HG02610 (cell line): ENCODE measurements at regions not wholly inside any gene's neighbourhood (a gene's known extent, or its start where the extent isn't known, plus 50 kb on each side); places are given as distances from the start of the nearest gene placed in this dataset.
"Not testable (repeated sequence)": the region's sequence is repeated elsewhere in the genome, so short reads cannot be mapped to it uniquely, and the experiment has no call there.

ENCODE experiments used
- ATAC-seq: cut with Tn5 transposase; IDR thresholded peaks from one replicate; pipeline ENCODE4 v1.9.1; 2021; ENCODE audit warnings: mild to moderate bottlenecking, moderate library complexity; ENCODE audit not compliant: unreplicated experiment

DNA sequence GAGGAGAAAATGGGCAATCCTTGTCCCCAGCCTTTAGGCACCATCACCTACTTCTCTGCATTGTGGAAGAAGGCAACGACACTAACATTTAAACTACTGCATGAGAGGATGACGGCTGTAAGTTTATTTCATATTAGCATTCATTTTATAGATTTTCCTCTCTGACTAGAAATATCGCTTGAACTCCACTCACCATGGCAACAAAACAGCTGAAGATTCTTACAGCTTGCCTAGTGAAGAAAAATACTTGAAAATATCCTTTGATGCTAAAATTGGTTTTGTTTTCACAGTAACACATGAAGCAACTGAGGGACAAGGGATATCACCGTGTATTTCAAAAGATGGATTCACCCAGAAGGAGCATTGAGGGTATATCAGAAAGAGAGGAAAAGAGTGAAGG is 284.3 kb downstream of the LIG4 start:
- no peak for ATAC-seq

GRCh38 chr13:107928762-107929161 is 286.6 kb downstream of the LIG4 start:
- ATAC-seq, result no peak

DNA sequence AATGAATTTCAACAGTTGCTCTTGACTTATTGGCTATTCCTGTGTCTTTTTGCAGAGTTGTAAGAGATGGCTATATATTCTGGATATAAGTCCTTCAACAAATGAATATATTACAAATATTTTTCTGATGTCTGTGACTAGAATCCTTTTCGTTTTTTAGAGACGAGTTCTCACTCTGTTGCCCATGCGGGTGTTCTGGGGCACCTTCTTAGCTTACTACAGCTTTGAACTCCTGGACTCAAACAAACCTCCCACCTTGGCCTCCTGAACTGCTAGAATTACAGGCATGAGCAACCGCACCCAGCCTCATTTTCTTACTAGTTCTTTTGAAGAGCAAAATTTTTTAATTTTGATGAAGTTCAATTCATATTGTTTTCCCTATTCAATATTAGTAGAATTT is 287.8 kb downstream of the LIG4 start:
- no peak for ATAC-seq

- ATAC-seq, result not testable (repeated sequence)
These were observed 288.8 kb downstream of the LIG4 start for GRCh38 chr13:107926515-107926914.

GRCh38 chr13:107916902-107917301 is 298.4 kb downstream of the LIG4 start:
- ATAC-seq, result not testable (repeated sequence)

- no peak for ATAC-seq
These were observed 302.6 kb downstream of the LIG4 start for GRCh38 chr13:107912745-107913144.

DNA sequence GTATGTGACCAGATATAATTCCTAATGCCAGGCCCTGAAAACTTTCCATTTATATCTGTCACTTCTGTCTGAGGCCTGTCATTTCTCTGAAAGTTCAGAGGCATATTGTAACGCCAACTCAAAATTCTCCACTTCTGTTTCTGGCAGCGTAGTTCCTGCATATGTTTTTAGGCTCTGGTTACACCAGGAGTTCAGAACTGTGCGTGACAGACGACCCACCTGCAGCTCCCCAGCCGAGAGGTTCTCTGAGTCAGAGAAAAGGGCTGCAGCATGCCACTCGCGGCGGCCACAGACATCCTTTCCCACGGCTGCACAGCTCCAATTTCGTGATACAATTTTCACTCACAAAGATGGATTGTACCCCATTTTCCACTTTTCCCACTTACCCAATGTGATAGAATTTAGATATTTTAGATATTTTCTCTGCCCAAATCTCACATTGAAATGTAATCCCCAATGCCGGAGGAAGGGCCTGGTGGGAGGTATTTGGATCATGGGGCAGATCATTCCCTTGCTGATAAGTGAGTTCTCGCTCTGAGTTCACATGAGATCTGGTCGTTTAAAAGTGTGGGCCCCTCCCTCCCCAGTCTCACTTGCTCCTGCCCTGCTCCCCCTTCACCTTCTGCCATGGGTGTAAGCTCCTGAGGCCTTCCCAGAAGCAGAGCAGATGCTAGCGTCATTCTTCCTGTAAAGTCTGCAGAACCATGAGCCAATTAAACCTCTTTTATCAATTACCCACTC is 308.1 kb downstream of the LIG4 start:
- ATAC-seq, result no peak

DNA sequence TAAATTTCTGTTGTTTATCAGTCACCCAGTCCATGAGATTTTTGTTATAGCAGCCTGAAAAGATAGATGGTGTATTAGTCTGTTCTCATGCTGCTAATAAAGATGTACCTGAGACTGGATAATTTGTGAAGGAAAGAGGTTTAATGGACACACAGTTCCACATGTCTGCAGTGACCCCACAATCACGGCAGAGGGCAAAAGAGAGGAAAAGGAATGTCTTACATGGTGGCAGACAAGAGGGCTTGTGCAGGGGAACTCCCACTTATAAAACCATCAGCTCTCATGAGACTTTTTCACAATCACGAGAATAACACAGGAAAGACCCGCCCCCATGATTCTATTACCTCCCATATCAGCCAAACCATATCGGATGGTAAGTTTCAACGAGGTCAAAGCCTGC is 309.2 kb downstream of the LIG4 start:
- ATAC-seq, result no peak

DNA sequence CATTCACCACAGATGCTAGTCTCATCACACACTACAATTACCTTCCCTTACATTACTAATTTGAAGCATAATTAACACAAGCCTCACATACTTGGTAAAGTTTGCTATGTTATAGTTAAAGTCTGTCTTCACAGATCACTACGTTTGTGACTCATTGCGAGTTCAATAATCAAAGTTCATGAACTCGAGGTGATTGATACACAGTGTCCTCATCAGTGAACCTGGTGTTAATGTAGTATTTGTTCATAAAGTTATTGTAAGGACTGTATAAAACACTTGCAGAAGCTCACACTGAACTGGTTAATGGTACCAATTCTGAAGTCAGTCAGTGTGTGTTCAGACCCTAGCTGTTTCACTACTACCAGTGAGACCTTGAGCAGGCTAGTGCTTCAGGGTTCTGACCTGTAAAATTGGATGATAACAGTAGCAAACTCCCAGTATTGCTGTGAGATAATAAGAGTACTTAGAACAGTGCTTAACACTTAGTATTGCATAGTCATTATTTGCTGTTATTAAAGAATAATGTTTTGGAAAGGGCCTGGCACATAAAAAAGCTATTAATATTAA is 313.3 kb downstream of the LIG4 start:
- ATAC-seq, result no peak

GRCh38 chr13:107901230-107901629 is 314.1 kb downstream of the LIG4 start:
- ATAC-seq, result no peak

- no peak for ATAC-seq
These were observed 314.6 kb downstream of the LIG4 start for GRCh38 chr13:107900775-107901174.

- ATAC-seq, result no peak
These were observed 329.2 kb downstream of the LIG4 start for GRCh38 chr13:107886118-107886517.

DNA sequence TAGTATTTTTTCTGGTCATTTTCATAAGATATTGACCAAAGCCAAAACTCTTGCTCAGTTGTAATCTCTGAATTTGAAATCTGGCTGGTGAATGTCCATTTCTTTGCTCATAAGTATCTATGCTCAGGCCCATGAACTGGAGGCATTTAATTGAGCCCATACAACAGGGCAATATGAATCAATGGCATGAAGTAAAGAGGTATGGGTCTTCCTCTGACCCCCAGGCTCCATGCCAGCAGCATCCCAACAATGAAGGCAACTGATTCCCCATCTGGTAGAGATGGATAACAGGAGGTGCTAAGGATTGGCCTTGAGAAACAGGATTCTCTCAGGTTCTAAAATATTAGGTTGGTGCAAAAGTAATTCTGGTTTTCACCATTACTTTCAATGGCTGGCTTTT is 330.8 kb downstream of the LIG4 start:
- no peak for ATAC-seq

GRCh38 chr13:107883561-107884175 is 331.7 kb downstream of the LIG4 start:
- ATAC-seq, result no peak

- ATAC-seq, result no peak
These were observed 332.4 kb downstream of the LIG4 start for GRCh38 chr13:107882708-107883560.

- ATAC-seq, result no peak
These were observed 334.0 kb downstream of the LIG4 start for GRCh38 chr13:107881362-107881761.

DNA sequence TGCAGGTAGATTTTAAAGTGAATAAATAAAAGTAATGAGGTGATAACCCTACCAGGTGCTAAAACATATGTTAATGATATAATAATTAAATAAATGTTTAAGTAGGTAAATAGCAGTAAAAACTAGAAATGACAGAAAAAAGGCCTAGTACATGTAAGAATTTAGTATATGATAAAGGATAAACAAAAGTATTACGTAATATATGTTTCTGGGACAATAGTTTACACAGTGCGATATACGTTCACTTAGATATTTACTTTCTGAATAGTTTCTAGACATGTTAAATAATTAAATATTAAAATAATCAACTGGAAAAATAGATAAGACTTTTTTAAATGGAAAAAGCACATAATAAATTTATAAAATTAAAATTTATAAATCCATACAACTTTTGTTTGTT is 340.9 kb downstream of the LIG4 start:
- ATAC-seq, result no peak

DNA sequence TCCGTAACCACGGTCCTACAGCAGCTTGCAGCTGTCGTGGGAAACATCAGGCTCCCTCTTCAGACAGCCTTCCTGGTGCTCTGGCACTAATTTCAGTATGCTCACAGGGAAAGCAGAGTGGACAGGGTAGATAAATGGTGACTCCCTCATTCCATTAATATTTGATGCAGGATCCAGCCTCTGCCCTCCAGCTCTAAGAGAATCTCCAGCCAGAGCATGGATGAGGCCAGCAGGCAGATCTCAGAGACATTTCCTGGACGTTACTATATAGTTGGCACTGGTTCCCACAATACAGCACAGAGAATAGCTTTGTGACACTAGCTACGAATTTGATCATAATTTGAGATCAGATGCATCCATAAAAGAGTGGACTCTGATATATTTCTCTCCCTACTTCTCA is 341.4 kb downstream of the LIG4 start:
- ATAC-seq, result no peak

- no peak for ATAC-seq
These were observed 344.9 kb downstream of the LIG4 start for GRCh38 chr13:107870400-107870799.

- ATAC-seq, result no peak
These were observed 347.4 kb downstream of the LIG4 start for GRCh38 chr13:107867701-107868661.
